ENCODE measurements at regions not wholly inside any gene's neighbourhood (a gene's known extent, or its start where the extent isn't known, plus 50 kb on each side); places are given as distances from the start of the nearest gene placed in this dataset.

DNA sequence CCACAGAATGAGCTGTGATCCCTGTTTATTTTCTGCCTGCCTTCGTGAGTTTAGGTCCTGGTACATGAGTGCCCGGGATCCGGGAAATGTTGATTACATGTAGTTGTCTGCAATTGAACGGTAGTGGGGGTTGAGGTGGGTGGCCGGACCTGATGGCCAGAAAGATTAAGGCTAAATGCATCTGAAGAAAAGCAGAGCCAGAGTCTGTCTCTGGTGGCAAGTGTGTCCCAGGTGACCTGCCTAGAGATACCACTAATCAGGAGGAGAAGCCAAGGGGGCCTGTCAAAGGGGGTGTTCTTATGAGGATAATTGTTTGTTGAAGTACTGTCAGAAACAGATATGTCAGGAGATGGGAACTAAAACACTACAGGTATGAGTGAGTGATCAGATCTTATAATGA, 154.0 kb upstream of the ASIC2 start:
- no peak for ATAC-seq
- Histone ChIP-seq H3K36me3 (no peaks in the 10 kb centered on the region), H3K27me3 (no peaks in the 10 kb centered on the region), H3K27ac (no peak overlapping the region), H3K4me1 (no peaks in the 10 kb centered on the region), H3K4me3 (no peak overlapping the region), H3K9me3 (no peaks in the 10 kb centered on the region)
- TF ChIP-seq, protein P1, sequence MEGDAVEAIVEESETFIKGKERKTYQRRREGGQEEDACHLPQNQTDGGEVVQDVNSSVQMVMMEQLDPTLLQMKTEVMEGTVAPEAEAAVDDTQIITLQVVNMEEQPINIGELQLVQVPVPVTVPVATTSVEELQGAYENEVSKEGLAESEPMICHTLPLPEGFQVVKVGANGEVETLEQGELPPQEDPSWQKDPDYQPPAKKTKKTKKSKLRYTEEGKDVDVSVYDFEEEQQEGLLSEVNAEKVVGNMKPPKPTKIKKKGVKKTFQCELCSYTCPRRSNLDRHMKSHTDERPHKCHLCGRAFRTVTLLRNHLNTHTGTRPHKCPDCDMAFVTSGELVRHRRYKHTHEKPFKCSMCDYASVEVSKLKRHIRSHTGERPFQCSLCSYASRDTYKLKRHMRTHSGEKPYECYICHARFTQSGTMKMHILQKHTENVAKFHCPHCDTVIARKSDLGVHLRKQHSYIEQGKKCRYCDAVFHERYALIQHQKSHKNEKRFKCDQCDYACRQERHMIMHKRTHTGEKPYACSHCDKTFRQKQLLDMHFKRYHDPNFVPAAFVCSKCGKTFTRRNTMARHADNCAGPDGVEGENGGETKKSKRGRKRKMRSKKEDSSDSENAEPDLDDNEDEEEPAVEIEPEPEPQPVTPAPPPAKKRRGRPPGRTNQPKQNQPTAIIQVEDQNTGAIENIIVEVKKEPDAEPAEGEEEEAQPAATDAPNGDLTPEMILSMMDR (IDR thresholded peaks at IDR 0.05): no peak
- intact Hi-C loops (cut with DNase I): no loop called here
- DNase-seq: no peak

DNA sequence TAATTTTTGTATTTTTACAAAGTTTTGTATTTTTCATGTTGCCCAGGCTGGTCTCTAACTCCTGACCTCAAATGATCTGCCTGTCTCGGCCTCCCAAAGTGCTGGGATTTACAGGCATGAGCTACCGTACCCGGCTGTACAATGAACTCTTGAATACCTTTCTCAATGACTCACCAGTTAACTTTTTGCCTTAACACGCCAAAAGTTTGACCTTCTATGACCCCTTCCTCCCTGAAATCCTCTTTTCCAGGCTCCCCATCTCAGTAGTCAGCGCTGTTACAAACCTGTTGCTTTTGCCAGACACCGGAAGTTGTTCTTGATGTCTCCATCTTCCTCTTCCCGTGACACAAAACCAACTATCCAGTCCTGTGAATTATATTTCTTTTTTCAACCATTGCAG, 158.1 kb upstream of the ASIC2 start:
- no peaks in the 10 kb centered on the region for H3K36me3 ChIP-seq
- TF ChIP-seq, protein P1 (IDR thresholded peaks at IDR 0.05): no peak
- intact Hi-C loops (cut with DNase I): no loop called here

DNA sequence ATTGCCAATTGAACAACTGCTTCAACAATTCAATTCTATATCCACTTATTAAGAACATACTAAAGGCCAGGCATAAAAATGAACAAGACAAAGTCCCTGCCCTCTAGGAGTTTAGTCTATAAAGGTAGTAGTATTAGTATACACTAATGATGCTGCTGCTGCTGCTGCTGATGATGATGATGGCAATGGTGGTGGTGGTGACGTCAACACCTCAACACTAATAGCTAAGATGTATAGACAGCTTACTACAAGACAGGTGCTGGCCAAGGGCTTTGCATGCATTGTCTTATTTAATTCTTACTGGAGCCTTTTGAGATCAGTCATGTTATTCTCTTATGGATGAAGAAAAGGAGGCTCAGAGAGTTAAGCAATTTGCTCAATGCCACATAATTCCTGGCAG, 164.4 kb upstream of the ASIC2 start:
- Histone ChIP-seq H3K4me3 (no peak overlapping the region), H3K9me3 (no peaks in the 10 kb centered on the region), H3K36me3 (no peaks in the 10 kb centered on the region), H3K27ac (no peak overlapping the region), H3K27me3 (peaks cover 2% of the 10 kb centered on the region), H3K4me1 (no peaks in the 10 kb centered on the region)
- DNase-seq: no peak
- intact Hi-C loops (cut with DNase I): no loop called here
- TF ChIP-seq, protein P1 (IDR thresholded peaks at IDR 0.05): no peak
- no peak for ATAC-seq

More for the DNA sequence above, 158.1 kb upstream of the ASIC2 start:
- ATAC-seq (no peak), DNase-seq (no peak)
- Histone ChIP-seq H3K27me3 (peaks cover 2% of the 10 kb centered on the region), H3K27ac (no peak overlapping the region), H3K4me1 (no peaks in the 10 kb centered on the region), H3K9me3 (no peaks in the 10 kb centered on the region), H3K4me3 (no peak overlapping the region)

GRCh38 chr17:33459078-33459940, 166.2 kb upstream of the ASIC2 start:
- intact Hi-C loops (cut with DNase I): no loop called here
- no peak overlapping the region for H3K27ac ChIP-seq
- TF ChIP-seq, protein P1 (IDR thresholded peaks at IDR 0.05): no peak
- no peak for DNase-seq
- H3K36me3 ChIP-seq: no peaks in the 10 kb centered on the region
- no peak for ATAC-seq
- peaks cover 2% of the 10 kb centered on the region for H3K27me3 ChIP-seq
- no peak overlapping the region for H3K4me3 ChIP-seq
- H3K4me1 ChIP-seq: no peaks in the 10 kb centered on the region
- no peaks in the 10 kb centered on the region for H3K9me3 ChIP-seq

- ATAC-seq (peak; percentile 34), DNase-seq (no peak)
- Histone ChIP-seq H3K27me3 (no peaks in the 10 kb centered on the region), H3K36me3 (no peaks in the 10 kb centered on the region), H3K9me3 (no peaks in the 10 kb centered on the region), H3K4me3 (no peak overlapping the region), H3K27ac (no peak overlapping the region), H3K4me1 (no peaks in the 10 kb centered on the region)
- TF ChIP-seq, protein P1 (IDR thresholded peaks at IDR 0.05): no peak
- intact Hi-C loops (cut with DNase I): no loop called here
These were observed 167.8 kb upstream of the ASIC2 start for GRCh38 chr17:33460781-33461450.

All from upper lobe of right lung (tissue), 1 donor.